Suprapubic skin (tissue), 4 donors: ENCODE measurements at regions not wholly inside any gene's neighbourhood (a gene's known extent, or its start where the extent isn't known, plus 50 kb on each side); places are given as distances from the start of the nearest gene placed in this dataset.

ENCODE experiments used
- DNase-seq, 2 donors: peaks; one replicate each; pipeline ENCODE4 v3.0.0-alpha.2; 2019; ENCODE audit warnings: low spot score in 2 of 2
- H3K27ac ChIP-seq: fragments of 200-600 bp; sonication (generic); one replicate; pipeline ENCODE4 v1.5.1; 2019
- H3K27me3 ChIP-seq: fragments of 200-600 bp; sonication (generic); one replicate; pipeline ENCODE4 v1.5.1; 2019
- H3K36me3 ChIP-seq: fragments of 200-600 bp; sonication (generic); one replicate; pipeline ENCODE4 v1.5.1; 2019
- H3K4me1 ChIP-seq: fragments of 200-600 bp; sonication (generic); one replicate; pipeline ENCODE4 v1.5.1; 2019
- H3K4me3 ChIP-seq: fragments of 200-600 bp; sonication (generic); one replicate; pipeline ENCODE4 v1.5.1; 2019; ENCODE audit warnings: mild to moderate bottlenecking
- H3K9me3 ChIP-seq: fragments of 200-600 bp; sonication (generic); one replicate; pipeline ENCODE4 v1.5.1; 2019
- CTCF ChIP-seq, 2 donors: fragments of 200-600 bp in 1 of 2; fragments of 450-650 bp in 1 of 2; sonication (generic) in 1 of 2; IDR thresholded peaks; one replicate each; pipeline ENCODE4 v1.5.1; 2016 to 2019; ENCODE audit warnings: antibody characterized with exemption in 2 of 2, mild to moderate bottlenecking in 1 of 2, moderate library complexity in 1 of 2
- EP300 ChIP-seq: sonication (generic); formaldehyde crosslinking; IDR thresholded peaks from one replicate; pipeline ENCODE4 v1.6.1; 2017; ENCODE audit warnings: antibody characterized with exemption
- POLR2A ChIP-seq, 2 donors: fragments of 450-650 bp; IDR thresholded peaks; one replicate each; pipeline ENCODE4 v1.6.1; 2017; ENCODE audit warnings: antibody characterized with exemption in 2 of 2, mild to moderate bottlenecking in 2 of 2, moderate library complexity in 2 of 2
- POLR2AphosphoS5 ChIP-seq, 3 donors: sonication (generic); formaldehyde crosslinking; IDR thresholded peaks; one replicate each; pipeline ENCODE4 v1.6.1; 2017; ENCODE audit warnings: antibody characterized with exemption in 3 of 3
- WGBS: methylation state at CpG from one replicate; pipeline ENCODE4 v1.1.5; 2018; 5-methylcytosine and 5-hydroxymethylcytosine counted together

GRCh38 chr18:10378688-10379420 is 75.6 kb upstream of the APCDD1 start:
- 43% methylated on average over 6 of the region's 6 CpGs for WGBS
- H3K4me1 ChIP-seq: peaks cover 55% of the 10 kb centered on the region
- H3K27me3 ChIP-seq: no peaks in the 10 kb centered on the region
- no peak overlapping the region for H3K4me3 ChIP-seq
- H3K27ac ChIP-seq: no peak overlapping the region
- DNase-seq: no peak
- H3K36me3 ChIP-seq: no peaks in the 10 kb centered on the region
- TF ChIP-seq EP300 (no peak), POLR2A (IDR thresholded peaks at IDR 0.05) (no peak), CTCF (IDR thresholded peaks at IDR 0.05) (no peak), POLR2AphosphoS5 (IDR thresholded peaks at IDR 0.05) (no peak)
- no peaks in the 10 kb centered on the region for H3K9me3 ChIP-seq

- WGBS: 49% methylated on average over 5 of the region's 5 CpGs
- no peak for DNase-seq
- no peaks in the 10 kb centered on the region for H3K36me3 ChIP-seq
- H3K27me3 ChIP-seq: no peaks in the 10 kb centered on the region
- H3K27ac ChIP-seq: no peak overlapping the region
- TF ChIP-seq POLR2AphosphoS5 (IDR thresholded peaks at IDR 0.05) (no peak), EP300 (no peak), CTCF (IDR thresholded peaks at IDR 0.05) (no peak), POLR2A (IDR thresholded peaks at IDR 0.05) (no peak)
- no peak overlapping the region for H3K4me3 ChIP-seq
- H3K4me1 ChIP-seq: peaks cover 48% of the 10 kb centered on the region
- no peaks in the 10 kb centered on the region for H3K9me3 ChIP-seq
Measured at GRCh38 chr18:10379522-10379921, 74.9 kb upstream of the APCDD1 start.

GRCh38 chr18:10381516-10381915 is 72.9 kb upstream of the APCDD1 start:
- 90% methylated on average over 1 of the region's 1 CpG for WGBS
- no peak overlapping the region for H3K27ac ChIP-seq

GRCh38 chr18:10381951-10382350 is 72.5 kb upstream of the APCDD1 start:
- peaks cover 34% of the 10 kb centered on the region for H3K4me1 ChIP-seq
- H3K27me3 ChIP-seq: no peaks in the 10 kb centered on the region
- 30% methylated on average over 4 of the region's 4 CpGs for WGBS
- no peaks in the 10 kb centered on the region for H3K36me3 ChIP-seq
- no peak overlapping the region for H3K4me3 ChIP-seq
- no peaks in the 10 kb centered on the region for H3K9me3 ChIP-seq
- TF ChIP-seq CTCF (IDR thresholded peaks at IDR 0.05): no peak
- no peak overlapping the region for H3K27ac ChIP-seq
- DNase-seq: no peak

More at GRCh38 chr18:10381516-10381915, 72.9 kb upstream of the APCDD1 start:
- DNase-seq: no peak
- Histone ChIP-seq H3K4me1 (peaks cover 36% of the 10 kb centered on the region), H3K4me3 (no peak overlapping the region), H3K36me3 (no peaks in the 10 kb centered on the region), H3K27me3 (no peaks in the 10 kb centered on the region), H3K9me3 (no peaks in the 10 kb centered on the region)
- TF ChIP-seq CTCF (IDR thresholded peaks at IDR 0.05): no peak
- no peak for TF ChIP-seq POLR2A (IDR thresholded peaks at IDR 0.05)
- no peak for TF ChIP-seq EP300
- no peak for TF ChIP-seq POLR2AphosphoS5 (IDR thresholded peaks at IDR 0.05)

GRCh38 chr18:10386049-10386448 is 68.4 kb upstream of the APCDD1 start:
- Histone ChIP-seq H3K4me3 (no peak overlapping the region), H3K27me3 (no peaks in the 10 kb centered on the region), H3K27ac (no peak overlapping the region), H3K9me3 (no peaks in the 10 kb centered on the region), H3K4me1 (peaks cover 7% of the 10 kb centered on the region), H3K36me3 (no peaks in the 10 kb centered on the region)
- WGBS: 77% methylated on average over 4 of the region's 4 CpGs
- TF ChIP-seq EP300 (no peak), POLR2A (IDR thresholded peaks at IDR 0.05) (no peak), POLR2AphosphoS5 (IDR thresholded peaks at IDR 0.05) (no peak), CTCF (IDR thresholded peaks at IDR 0.05) (no peak)
- no peak for DNase-seq
